GM18861 (cell line): ENCODE measurements at regions not wholly inside any gene's neighbourhood (a gene's known extent, or its start where the extent isn't known, plus 50 kb on each side); places are given as distances from the start of the nearest gene placed in this dataset.
A peak's percentile ranks its signal among the peaks of the same experiment; 100 is the strongest.

Experiments
- ATAC-seq: cut with Tn5 transposase; IDR thresholded peaks from one replicate; pipeline ENCODE4 v1.9.1; 2021; ENCODE audit not compliant: unreplicated experiment

DNA sequence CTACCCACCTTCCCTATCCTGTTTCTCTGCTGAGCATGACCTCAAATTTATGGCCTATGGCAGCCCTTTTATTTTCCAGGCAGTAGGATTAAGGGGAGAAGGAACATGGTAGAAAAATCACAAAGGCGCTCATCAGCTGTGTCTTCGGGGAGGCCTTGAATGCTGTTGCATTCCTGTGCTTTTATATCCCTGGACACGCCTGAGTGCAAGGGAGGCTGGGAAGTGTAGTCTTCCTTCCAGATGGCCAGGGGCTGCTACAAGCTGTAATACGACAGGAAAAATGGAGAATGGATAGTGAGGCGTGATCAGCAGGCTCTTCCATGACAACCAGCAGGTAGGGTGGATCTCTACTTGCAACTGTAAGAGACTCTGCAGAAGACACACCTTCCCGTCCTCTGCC is 210.9 kb upstream of the GGTLC1 start:
- ATAC-seq: no peak

DNA sequence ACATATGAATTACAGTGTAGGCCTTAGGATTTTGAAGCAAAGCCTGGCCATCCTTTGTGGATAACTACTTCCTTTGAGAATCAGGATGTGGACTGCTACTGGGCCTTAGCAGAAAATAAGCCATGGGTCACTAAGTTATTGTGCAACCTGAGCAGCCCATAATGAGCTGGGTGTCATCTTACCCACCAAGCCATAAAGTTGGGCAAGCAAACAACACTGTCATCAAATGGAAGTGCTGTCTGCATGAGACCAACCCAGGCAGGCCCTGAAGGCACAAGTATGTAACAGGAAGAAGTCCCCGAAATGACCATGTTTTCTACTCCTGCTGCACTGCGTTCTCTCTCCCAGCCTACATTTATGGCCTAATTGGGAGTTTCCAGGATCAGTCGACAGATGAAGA is 205.6 kb upstream of the GGTLC1 start:
- ATAC-seq: no peak

DNA sequence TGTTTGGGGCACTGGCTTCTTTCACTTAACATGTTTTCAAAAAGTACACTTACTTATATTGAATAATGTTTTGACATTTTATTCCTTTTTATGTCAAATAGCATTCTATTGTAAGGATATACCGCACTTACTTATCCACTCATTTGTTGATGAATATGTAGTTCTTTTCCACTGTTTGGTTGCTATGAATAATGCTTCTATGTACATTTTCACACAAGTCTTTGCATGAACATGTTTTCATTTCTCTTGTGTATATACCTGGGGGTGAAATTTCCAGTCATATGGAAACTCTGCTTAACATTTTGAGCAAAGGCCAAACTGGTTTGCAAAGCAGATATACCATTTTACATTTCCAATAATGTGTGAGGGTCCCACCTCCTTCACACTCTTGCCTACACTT is 202.3 kb upstream of the GGTLC1 start:
- ATAC-seq: no peak

- no peak for ATAC-seq
Measured at GRCh38 chr20:24185791-24186190, 197.2 kb upstream of the GGTLC1 start.

DNA sequence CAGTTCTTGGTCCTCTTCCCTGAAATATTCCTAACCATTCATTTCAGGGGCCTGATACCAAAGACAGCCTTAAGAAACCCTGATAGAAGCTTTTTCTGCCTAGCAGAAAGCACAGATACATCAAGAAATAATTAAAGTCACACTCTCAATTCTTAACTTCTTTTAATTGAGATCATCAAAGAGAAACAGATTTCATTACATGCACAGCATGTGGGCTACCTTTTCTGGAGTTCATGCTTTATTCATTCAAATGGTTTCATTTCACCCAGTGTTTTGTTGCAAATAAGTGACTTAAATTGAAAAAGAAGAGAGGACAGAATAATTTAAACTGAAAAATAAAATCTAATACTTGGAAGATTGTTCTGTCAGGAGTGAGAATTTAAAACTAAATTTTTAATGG is 192.6 kb upstream of the GGTLC1 start:
- no peak for ATAC-seq

- no peak for ATAC-seq
Measured at GRCh38 chr20:24169256-24169655, 180.7 kb upstream of the GGTLC1 start.

GRCh38 chr20:24166412-24166811 is 177.8 kb upstream of the GGTLC1 start:
- ATAC-seq: no peak

GRCh38 chr20:24166123-24166381 is 177.5 kb upstream of the GGTLC1 start:
- ATAC-seq: no peak

DNA sequence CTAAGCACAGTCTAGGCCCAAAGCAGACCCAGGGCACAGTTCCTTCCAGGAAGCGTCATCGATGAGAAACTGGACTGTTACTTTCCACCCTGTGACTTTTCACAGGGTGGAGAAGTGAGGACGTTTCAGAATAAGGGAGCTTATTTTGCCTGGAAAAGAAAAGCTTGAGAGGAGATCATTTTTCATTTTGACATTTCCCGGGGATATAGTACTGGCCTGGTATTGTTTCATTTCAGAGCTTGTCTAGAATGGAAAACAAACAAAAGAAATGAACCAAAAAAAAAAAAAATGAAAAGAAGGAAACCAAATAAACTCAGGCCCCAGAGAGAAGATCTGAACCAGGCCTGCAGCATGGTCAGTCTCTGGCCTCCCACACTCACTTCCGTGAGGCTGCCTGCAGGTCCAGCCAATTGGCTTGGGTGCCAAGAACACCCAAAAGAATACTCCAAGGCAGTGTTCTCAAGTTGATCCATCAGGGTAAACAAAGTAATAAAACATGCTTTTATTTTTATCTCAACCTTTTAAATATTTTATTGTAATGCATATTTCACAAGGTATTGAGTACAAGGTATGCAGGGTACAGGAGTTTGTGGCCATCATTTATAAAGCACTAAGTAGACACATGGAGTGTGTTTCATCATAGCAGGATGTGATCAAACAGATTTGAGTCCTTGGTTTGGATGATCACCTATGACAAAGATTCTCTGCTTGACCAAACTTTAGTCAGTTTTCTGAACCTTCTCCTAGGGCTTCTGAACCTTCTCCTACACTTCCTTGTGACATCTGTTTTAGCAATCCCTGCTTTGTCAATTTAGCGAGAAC is 176.9 kb upstream of the GGTLC1 start:
- ATAC-seq: no peak

DNA sequence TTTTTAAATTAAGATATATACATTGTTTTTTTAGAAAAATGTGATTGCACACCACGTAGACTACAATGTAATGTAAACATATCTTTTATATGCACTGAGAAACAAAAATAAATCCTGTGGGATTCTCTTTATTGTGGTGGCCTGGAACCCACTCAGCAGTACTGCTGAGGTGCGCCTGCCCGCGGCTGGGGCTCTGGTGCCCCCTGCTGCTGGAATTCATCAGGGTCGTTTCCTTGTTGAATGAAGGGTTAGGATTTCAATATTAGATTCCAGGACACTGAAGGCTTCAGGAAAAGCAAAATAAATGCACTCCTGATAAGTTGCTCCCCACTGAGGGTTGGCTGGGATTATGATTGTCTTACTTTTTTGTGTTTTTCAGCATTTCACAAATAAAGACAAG is 175.8 kb upstream of the GGTLC1 start:
- no peak for ATAC-seq

- no peak for ATAC-seq
Measured at GRCh38 chr20:24163506-24163905, 174.9 kb upstream of the GGTLC1 start.

DNA sequence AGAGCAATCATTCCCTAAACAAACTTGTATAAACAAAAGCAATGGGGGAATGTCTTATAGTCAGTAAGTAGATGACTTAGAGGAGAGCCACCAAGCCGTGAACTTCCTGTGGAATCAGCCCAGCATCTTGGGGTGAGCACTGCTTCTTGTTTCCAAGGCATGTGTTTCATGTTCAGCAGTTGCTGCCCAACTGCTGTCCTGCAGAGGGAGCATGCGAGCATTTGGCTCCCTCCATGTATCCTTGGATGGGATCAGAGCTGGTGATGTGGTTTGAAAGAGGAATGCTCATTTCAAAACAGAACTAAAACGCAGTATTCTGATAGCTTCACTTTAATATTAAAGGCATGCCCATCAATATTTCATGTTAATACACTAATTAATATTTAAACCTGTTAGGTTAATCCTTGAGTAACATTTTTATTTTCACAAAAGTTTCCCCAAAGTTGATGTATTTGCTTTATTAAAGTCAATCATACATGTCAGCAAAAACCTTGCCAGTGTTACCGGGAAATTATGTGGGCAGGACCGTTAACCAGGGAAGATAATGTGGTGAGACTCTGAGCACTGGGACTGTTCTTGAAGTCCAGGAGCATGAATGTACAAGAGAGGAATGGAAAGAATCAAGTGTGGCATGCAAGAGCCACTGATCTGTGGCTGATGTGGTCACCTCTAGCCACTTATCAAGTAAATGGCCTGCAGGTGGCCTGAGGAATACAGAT is 172.1 kb upstream of the GGTLC1 start:
- ATAC-seq: no peak

GRCh38 chr20:24158281-24158680 is 169.7 kb upstream of the GGTLC1 start:
- ATAC-seq: no peak

DNA sequence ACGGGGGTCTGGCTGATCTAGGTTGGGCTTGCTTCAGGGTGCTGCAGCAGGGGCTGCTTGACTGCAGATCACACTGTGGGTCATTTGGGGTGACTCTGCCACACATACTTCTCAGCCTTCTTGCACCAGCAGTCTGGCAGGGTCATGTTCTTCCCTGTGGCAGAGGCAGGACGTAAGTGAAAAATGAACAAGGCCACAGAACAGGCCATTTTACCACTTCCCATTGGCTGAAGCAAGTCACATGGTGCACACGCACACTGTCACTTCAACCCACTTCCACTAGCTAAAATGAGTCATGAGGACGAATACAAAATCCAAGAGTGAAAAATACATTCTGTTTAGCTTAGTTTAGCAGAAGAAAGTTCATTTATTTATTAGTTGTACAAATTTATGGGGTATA is 168.6 kb upstream of the GGTLC1 start:
- ATAC-seq: no peak

DNA sequence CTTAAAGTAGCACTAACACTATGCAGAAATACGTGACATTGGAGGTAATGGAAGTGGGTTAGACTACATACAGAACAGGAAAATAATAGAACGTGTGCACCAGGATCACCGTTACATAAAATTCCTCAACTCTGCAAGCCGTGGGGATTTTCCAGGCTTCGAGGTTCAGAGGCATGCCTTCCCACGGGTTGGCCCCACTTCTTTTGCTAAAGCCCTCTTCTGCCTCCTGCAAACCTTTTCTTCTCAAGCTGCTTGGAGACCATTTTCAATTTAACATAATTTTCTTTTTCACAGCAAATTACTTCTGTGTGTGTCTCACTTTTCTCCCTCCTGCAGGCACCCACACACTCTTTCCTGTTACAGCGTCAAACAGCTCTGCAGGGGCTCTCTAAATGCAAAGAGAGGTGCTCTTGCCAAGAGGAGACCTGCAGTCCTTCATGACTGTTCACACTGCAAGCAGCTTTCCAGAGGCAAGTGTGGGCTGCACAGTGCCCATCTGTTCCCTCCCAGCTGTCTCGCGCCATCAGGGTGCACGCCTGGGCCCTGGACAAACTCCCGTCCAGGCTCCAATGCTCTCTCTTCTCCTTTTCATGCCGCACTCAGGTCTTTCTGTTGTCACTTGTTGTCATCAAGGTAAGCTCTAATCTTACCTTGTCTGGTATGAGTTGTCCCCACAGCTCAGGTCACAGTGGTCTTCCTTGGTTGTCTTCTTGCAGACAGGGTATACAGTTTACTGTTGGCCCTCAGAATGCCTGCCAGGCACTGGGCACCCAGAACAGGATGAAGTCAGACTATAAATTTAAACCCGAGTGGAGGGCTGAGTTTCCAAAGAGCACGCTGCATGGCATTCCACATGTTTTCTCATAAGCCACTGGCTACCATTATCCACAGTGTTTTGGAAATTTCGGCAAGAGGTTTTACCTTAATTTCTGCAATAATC is 164.8 kb upstream of the GGTLC1 start:
- no peak for ATAC-seq

DNA sequence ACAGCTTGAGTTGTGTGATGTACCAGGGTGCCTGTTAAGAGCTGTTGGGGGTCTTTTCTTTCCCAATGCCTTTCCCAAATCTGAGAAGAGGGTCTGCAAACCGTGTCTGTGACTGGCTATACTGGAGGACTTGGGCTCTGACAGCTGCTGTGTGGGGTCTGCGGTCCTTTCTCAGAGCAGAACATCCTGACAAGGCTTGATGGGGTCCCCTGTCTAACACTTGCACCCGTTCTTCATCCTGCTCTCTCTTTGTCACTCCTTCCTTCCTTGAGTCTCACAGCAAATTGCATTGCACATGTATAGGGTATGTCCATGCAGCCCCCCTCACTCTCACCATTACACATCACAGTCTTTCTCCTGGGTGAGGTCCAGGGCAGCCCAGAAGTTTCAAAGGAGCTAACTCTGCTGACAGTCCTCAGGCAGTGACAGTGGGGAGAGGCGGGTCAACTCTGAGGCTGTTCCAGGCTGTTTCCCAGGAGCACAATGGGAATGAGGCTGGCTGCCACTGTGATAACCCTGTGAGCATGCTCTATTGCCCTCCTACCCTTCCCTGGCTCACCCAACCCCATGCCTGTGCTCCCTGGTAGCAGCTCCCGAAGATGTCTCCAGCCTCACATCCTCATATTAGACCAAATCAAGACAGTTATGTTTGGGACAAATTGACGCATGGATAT is 163.2 kb upstream of the GGTLC1 start:
- ATAC-seq: no peak

DNA sequence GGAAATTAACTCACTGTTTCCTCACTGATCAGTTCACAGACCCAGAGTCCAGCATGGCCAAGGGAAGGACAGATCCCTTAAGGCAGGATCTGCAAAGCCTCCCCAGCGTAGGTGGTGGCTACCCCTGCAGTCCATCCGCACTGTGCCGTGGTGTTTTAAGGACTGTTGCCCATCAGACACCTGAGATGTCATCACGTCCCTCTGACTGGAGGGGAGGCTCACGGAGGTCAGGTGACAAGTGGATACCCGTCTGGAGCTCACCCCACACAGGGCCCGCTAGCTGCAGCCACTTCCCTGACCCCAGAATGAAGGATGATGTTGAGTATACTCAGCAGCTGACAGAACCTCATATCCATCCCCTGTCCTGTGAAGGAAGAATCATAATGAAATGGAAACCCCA is 161.8 kb upstream of the GGTLC1 start:
- ATAC-seq: no peak

GRCh38 chr20:24149881-24150307 is 161.3 kb upstream of the GGTLC1 start:
- ATAC-seq: no peak

GRCh38 chr20:24149175-24149574 is 160.6 kb upstream of the GGTLC1 start:
- no peak for ATAC-seq

DNA sequence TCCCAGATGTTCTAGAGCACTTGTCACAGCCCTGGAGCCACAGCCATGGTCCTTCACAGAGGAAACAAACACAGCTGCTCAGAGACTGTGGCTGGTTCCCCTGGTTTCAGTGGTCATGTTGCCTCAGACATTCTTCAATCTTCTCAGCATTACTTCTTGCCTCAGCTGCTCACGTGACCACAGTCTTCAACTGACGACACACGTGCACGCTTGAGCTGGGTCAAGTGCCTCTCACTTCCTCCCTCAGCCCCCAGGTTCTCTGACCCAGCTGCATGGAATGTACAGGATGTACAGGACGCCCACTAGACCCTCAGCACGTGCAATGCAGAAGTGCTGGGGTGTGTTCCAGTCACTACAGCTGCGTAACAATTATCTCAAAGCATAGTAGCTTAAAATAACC is 159.8 kb upstream of the GGTLC1 start:
- ATAC-seq: peak; percentile 84

- ATAC-seq: no peak
Measured at GRCh38 chr20:24147961-24148360, 159.4 kb upstream of the GGTLC1 start.
